SK-N-SH treated with all-trans-retinoic acid at 6 μM for 48 hours (cell line): ENCODE measurements at regions not wholly inside any gene's neighbourhood (a gene's known extent, or its start where the extent isn't known, plus 50 kb on each side); places are given as distances from the start of the nearest gene placed in this dataset.
"Not testable (repeated sequence)": the region's sequence is repeated elsewhere in the genome, so short reads cannot be mapped to it uniquely, and the experiment has no call there.

Experiments used
- ATAC-seq: fragments of 200-7000 bp; cut with Tn5 transposase; 3 replicates; pipeline ENCODE4 v1.9.1; 2020; ENCODE audit warnings: mild to moderate bottlenecking, moderate library complexity
- ARNTL ChIP-seq: fragments of 450-650 bp; formaldehyde crosslinking; IDR thresholded peaks from 2 replicates; pipeline ENCODE4 v1.5.0; 2020; ENCODE audit warnings: low read depth, mild to moderate bottlenecking, moderate library complexity, borderline replicate concordance
- BACH2 ChIP-seq: fragments of 250-450 bp; sonication (Bioruptor Pico); IDR thresholded peaks from 2 replicates; pipeline ENCODE4 v1.9.0; 2021; ENCODE audit warnings: mild to moderate bottlenecking, borderline replicate concordance
- CSDC2 ChIP-seq: fragments of 250-450 bp; sonication (Bioruptor Pico); IDR thresholded peaks from 2 replicates; pipeline ENCODE4 v1.5.0; 2020; ENCODE audit warnings: mild to moderate bottlenecking, moderate library complexity
- CSRNP3 ChIP-seq: fragments of 250-450 bp; sonication (Bioruptor Pico); IDR thresholded peaks from 2 replicates; pipeline ENCODE4 v1.5.1; 2021; ENCODE audit warnings: mild to moderate bottlenecking, moderate library complexity
- ESRRG ChIP-seq: fragments of 250-450 bp; sonication (Bioruptor Pico); IDR thresholded peaks from 2 replicates; pipeline ENCODE4 v1.6.1; 2021; ENCODE audit warnings: mild to moderate bottlenecking
- GLIS3 ChIP-seq: fragments of 250-450 bp; sonication (Bioruptor Pico); IDR thresholded peaks from 2 replicates; pipeline ENCODE4 v1.5.0; 2020; ENCODE audit warnings: mild to moderate bottlenecking, moderate library complexity
- ISL1 ChIP-seq: fragments of 250-450 bp; sonication (Bioruptor Pico); IDR thresholded peaks from 2 replicates; pipeline ENCODE4 v2.1.2; 2022; ENCODE audit warnings: mild to moderate bottlenecking, moderate library complexity
- OSR1 ChIP-seq: fragments of 250-450 bp; sonication (Bioruptor Pico); IDR thresholded peaks from 2 replicates; pipeline ENCODE4 v1.8.0; 2022; ENCODE audit warnings: moderate library complexity, mild to moderate bottlenecking, inconsistent platforms
- RARB ChIP-seq: fragments of 250-450 bp; sonication (Bioruptor Pico); IDR thresholded peaks from 2 replicates; pipeline ENCODE4 v1.8.0; 2021; ENCODE audit warnings: mild to moderate bottlenecking, moderate library complexity
- SNAI2 ChIP-seq: fragments of 250-450 bp; sonication (Bioruptor Pico); IDR thresholded peaks from 2 replicates; pipeline ENCODE4 v1.5.0; 2020; ENCODE audit warnings: mild to moderate bottlenecking, moderate library complexity
- TCF4 ChIP-seq: fragments of 250-450 bp; sonication (Bioruptor Pico); IDR thresholded peaks from 2 replicates; pipeline ENCODE4 v1.8.0; 2021; ENCODE audit warnings: mild to moderate bottlenecking, moderate library complexity, borderline replicate concordance
- TOX ChIP-seq: fragments of 250-450 bp; sonication (Bioruptor Pico); IDR thresholded peaks from 2 replicates; pipeline ENCODE4 v1.8.0; 2021; ENCODE audit warnings: mild to moderate bottlenecking, moderate library complexity, borderline replicate concordance
- TSHZ2 ChIP-seq: fragments of 250-450 bp; sonication (Bioruptor Pico); IDR thresholded peaks from 2 replicates; pipeline ENCODE4 v1.5.0; 2020; ENCODE audit warnings: mild to moderate bottlenecking, moderate library complexity
- ZC3H10 ChIP-seq: fragments of 250-450 bp; sonication (Bioruptor Pico); IDR thresholded peaks from 2 replicates; pipeline ENCODE4 v1.5.1; 2021; ENCODE audit warnings: mild to moderate bottlenecking, moderate library complexity
- ZFP3 ChIP-seq: fragments of 250-450 bp; sonication (Bioruptor Pico); IDR thresholded peaks from 2 replicates; pipeline ENCODE4 v1.5.0; 2020; ENCODE audit warnings: mild to moderate bottlenecking, moderate library complexity
- ZFP30 ChIP-seq: fragments of 450-650 bp; formaldehyde crosslinking; IDR thresholded peaks from 2 replicates; pipeline ENCODE4 v1.5.0; 2022; ENCODE audit warnings: mild to moderate bottlenecking, moderate library complexity
- ZNF70 ChIP-seq: fragments of 450-650 bp; formaldehyde crosslinking; IDR thresholded peaks from 2 replicates; pipeline ENCODE4 v1.5.0; 2020; ENCODE audit warnings: mild to moderate bottlenecking, moderate library complexity
- ZNF8 ChIP-seq: fragments of 450-650 bp; formaldehyde crosslinking; IDR thresholded peaks from 2 replicates; pipeline ENCODE4 v1.5.0; 2020; ENCODE audit warnings: mild to moderate bottlenecking, moderate library complexity
- TF ChIP-seq, protein P1 (sequence below): fragments of 250-450 bp; sonication (Bioruptor Pico); IDR thresholded peaks from 2 replicates; pipeline ENCODE4 v1.8.0; 2021; ENCODE audit warnings: low read depth, mild to moderate bottlenecking, moderate library complexity, borderline replicate concordance
- TF ChIP-seq, protein P2 (sequence below): fragments of 250-450 bp; sonication (Bioruptor Pico); IDR thresholded peaks from 2 replicates; pipeline ENCODE4 v1.5.1; 2020; ENCODE audit warnings: low read depth, mild to moderate bottlenecking, moderate library complexity
- TF ChIP-seq, protein P3 (sequence below): fragments of 250-450 bp; sonication (Bioruptor Pico); IDR thresholded peaks from 2 replicates; pipeline ENCODE4 v1.8.0; 2020; ENCODE audit warnings: mild to moderate bottlenecking, moderate library complexity, borderline replicate concordance

DNA sequence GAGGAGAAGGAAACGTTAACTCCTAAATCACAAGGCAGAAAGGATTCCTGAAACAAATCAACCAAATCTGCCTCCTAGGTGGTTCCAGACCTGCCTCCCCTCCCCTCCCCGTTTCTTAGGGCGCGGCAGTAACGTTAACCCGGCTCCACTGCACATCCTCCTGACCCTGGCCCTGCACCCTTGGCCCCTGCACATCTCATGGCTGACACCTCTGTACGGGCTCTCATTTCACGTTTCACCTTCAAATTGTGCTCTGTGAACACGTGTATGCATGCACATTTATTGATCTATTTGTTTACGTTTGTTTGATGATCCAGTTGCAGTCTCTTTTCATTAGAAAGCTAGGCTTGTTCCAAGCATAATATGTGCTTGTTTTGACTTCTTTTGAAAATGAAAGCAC is 358.1 kb downstream of the ADGRD1 start:
- no peak for ATAC-seq
- TF ChIP-seq GLIS3 (CRISPR knock-in tag): no peak
- TF ChIP-seq ESRRG (CRISPR knock-in tag): no peak
- TF ChIP-seq TCF4 (CRISPR knock-in tag): no peak
- TF ChIP-seq TSHZ2 (CRISPR knock-in tag): no peak
- no peak for TF ChIP-seq ISL1 (CRISPR knock-in tag)
- TF ChIP-seq, protein P1, sequence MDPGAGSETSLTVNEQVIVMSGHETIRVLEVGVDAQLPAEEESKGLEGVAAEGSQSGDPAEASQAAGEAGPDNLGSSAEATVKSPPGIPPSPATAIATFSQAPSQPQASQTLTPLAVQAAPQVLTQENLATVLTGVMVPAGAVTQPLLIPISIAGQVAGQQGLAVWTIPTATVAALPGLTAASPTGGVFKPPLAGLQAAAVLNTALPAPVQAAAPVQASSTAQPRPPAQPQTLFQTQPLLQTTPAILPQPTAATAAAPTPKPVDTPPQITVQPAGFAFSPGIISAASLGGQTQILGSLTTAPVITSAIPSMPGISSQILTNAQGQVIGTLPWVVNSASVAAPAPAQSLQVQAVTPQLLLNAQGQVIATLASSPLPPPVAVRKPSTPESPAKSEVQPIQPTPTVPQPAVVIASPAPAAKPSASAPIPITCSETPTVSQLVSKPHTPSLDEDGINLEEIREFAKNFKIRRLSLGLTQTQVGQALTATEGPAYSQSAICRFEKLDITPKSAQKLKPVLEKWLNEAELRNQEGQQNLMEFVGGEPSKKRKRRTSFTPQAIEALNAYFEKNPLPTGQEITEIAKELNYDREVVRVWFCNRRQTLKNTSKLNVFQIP: no peak
- TF ChIP-seq CSDC2 (CRISPR knock-in tag): no peak
- no peak for TF ChIP-seq ZNF8 (CRISPR knock-in tag)
- no peak for TF ChIP-seq ARNTL
- TF ChIP-seq ZFP30: no peak
- TF ChIP-seq ZC3H10 (CRISPR knock-in tag): no peak
- TF ChIP-seq ZNF70: no peak
- TF ChIP-seq, protein P2, sequence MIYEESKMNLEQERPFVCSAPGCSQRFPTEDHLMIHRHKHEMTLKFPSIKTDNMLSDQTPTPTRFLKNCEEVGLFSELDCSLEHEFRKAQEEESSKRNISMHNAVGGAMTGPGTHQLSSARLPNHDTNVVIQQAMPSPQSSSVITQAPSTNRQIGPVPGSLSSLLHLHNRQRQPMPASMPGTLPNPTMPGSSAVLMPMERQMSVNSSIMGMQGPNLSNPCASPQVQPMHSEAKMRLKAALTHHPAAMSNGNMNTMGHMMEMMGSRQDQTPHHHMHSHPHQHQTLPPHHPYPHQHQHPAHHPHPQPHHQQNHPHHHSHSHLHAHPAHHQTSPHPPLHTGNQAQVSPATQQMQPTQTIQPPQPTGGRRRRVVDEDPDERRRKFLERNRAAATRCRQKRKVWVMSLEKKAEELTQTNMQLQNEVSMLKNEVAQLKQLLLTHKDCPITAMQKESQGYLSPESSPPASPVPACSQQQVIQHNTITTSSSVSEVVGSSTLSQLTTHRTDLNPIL (CRISPR knock-in tag): no peak

DNA sequence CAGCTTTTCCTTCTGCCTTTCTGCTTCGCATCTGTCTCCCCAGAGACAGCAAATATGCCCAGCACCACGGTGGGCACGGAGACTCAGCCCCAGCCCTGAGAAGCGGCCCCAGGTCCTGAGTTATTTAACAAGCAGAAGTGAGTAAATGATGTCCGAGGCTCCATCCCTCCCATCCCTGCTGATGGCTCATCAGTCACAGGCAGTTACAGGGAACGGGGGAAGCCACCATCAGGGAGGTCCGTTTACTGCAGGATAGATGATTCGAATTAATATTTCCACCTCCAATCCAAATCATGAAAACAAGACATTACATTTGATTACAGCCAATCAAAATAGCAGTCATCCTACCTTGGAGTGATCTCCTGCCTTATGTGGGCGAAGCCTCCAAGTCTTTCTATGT is 358.7 kb downstream of the ADGRD1 start:
- not testable (repeated sequence) for ATAC-seq

- no peak for TF ChIP-seq ESRRG (CRISPR knock-in tag)
- TF ChIP-seq CSDC2 (CRISPR knock-in tag): no peak
- no peak for TF ChIP-seq ZNF8 (CRISPR knock-in tag)
- TF ChIP-seq TOX (CRISPR knock-in tag): no peak
- TF ChIP-seq CSRNP3: no peak
- no peak for TF ChIP-seq OSR1
- TF ChIP-seq, all 23 proteins: peak for 0
- no peak for ATAC-seq
Observed at GRCh38 chr12:131312793-131313545, 359.3 kb downstream of the ADGRD1 start.

DNA sequence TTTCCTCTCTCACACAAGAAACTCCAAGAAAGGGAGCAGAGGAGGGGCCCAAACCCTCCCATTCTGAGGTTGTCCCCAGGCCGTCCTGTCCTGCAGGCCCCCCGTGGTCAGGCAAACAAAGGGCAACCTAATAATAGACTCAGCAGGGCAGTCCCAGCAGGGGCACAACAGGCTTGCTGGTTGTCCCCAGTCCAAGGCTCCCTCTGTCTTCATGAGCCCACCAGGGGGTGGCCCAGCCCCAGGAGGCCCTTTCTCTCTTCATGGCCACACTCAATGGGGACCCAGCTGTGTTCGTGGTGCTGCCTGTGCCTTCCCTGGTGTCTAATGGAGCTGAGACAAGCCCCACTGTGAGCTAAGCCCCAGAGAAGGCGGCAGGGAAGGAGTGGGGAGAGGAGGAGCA is 359.9 kb downstream of the ADGRD1 start:
- ATAC-seq: no peak
- TF ChIP-seq SNAI2 (CRISPR knock-in tag) (no peak), ZNF70 (no peak), OSR1 (no peak), RARB (no peak), ZFP3 (CRISPR knock-in tag) (no peak), GLIS3 (CRISPR knock-in tag) (no peak), ESRRG (CRISPR knock-in tag) (no peak), TOX (CRISPR knock-in tag) (no peak), ZNF8 (CRISPR knock-in tag) (no peak), TCF4 (CRISPR knock-in tag) (no peak), ISL1 (CRISPR knock-in tag) (no peak), BACH2 (no peak), CSRNP3 (no peak)
- TF ChIP-seq, protein P3, sequence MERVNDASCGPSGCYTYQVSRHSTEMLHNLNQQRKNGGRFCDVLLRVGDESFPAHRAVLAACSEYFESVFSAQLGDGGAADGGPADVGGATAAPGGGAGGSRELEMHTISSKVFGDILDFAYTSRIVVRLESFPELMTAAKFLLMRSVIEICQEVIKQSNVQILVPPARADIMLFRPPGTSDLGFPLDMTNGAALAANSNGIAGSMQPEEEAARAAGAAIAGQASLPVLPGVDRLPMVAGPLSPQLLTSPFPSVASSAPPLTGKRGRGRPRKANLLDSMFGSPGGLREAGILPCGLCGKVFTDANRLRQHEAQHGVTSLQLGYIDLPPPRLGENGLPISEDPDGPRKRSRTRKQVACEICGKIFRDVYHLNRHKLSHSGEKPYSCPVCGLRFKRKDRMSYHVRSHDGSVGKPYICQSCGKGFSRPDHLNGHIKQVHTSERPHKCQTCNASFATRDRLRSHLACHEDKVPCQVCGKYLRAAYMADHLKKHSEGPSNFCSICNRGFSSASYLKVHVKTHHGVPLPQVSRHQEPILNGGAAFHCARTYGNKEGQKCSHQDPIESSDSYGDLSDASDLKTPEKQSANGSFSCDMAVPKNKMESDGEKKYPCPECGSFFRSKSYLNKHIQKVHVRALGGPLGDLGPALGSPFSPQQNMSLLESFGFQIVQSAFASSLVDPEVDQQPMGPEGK (CRISPR knock-in tag): no peak
- TF ChIP-seq, protein P1: no peak
- TF ChIP-seq, protein P2 (CRISPR knock-in tag): no peak
